ENCODE measurements at regions not wholly inside any gene's neighbourhood (a gene's known extent, or its start where the extent isn't known, plus 50 kb on each side); places are given as distances from the start of the nearest gene placed in this dataset.
"Not testable (repeated sequence)": the region's sequence is repeated elsewhere in the genome, so short reads cannot be mapped to it uniquely, and the experiment has no call there.

GRCh38 chr1:238606457-238606856 is 715.7 kb upstream of the ZP4 start:
- no peak for FAIRE-seq
- DNase-seq (ENCODE audit: insufficient read length, low spot score) = no peak

GRCh38 chr1:238604357-238604756 is 713.6 kb upstream of the ZP4 start:
- FAIRE-seq (no peak), DNase-seq (ENCODE audit: insufficient read length, low spot score) (no peak)

DNA sequence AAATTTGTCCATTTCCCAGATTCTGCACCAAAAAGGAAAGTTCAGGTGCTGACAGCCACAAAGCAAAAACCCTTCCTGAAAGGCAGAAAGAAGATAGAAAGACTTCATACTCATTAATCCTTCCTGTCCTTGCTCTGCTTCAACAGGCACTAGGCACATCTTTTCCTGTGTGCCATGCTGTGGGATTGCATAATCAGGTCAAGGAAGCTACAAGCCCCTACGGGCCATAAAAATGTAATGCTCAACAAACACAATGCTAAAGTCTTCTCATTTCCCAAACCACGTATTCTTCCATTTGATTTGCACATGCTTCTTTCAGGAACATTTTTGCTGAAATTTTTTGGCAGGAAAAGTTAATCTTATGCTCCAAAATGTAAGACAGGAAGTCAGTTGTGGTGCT is 710.9 kb upstream of the ZP4 start:
- not testable (repeated sequence) for FAIRE-seq; DNase-seq (ENCODE audit: insufficient read length, low spot score)

- DNase-seq (ENCODE audit: insufficient read length, low spot score) = no peak
Observed at GRCh38 chr1:238596703-238597102, 706.0 kb upstream of the ZP4 start.

DNA sequence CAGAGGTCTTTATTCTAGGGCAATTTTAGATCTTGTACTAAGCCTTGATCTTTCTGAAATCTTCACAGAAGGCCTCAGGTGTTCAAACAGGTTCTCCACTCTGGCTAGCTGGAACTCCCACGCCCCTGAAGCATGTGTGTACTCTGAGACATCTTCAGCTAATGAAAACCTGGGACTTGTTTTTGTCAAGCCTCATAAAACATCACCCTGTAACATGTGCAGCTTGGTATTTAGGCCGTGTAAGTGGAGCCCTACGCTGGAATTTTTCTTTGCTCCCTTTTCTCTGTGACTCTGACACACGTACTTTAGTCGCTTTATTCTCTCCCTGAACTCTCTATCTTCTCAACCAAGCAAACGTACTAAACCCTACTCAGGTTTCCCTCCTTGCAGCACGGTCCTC is 701.9 kb upstream of the ZP4 start:
- FAIRE-seq (no peak), DNase-seq (ENCODE audit: insufficient read length, low spot score) (no peak)

More at GRCh38 chr1:238596703-238597102, 706.0 kb upstream of the ZP4 start:
- FAIRE-seq = no peak

DNA sequence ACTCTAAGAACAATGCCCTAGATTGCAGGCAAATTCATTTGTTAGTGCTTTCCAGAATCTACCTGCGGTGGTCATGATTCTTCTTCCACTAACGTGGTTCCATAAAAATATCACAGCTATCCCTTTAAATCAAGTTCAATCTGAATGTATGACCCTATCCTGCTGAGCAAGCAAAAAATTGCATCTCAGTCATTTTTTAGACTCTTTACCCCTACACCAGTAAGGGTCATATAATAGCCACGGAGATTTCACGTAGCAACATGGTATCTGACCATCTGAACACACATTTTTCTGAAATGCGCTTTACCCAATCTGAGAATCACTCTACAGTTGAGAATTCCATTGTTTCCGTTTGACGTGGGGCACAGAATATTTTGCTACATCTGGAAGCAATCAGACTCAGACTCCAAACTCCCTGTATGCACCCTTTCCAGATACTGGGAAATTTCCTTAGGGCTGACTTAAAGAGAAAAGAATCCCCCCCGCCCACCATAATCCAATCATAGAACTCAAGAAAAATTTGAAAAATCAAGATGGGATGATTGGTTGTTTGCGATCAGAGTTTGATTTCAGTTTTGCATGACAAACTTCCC is 699.2 kb upstream of the ZP4 start:
- DNase-seq (ENCODE audit: insufficient read length, low spot score) (no peak), FAIRE-seq (peak; percentile 42)

GRCh38 chr1:238582816-238583215 is 692.1 kb upstream of the ZP4 start:
- DNase-seq (ENCODE audit: insufficient read length, low spot score) (no peak), FAIRE-seq (no peak)

- DNase-seq (ENCODE audit: insufficient read length, low spot score) (no peak), FAIRE-seq (no peak)
Observed at GRCh38 chr1:238581332-238581731, 690.6 kb upstream of the ZP4 start.

DNA sequence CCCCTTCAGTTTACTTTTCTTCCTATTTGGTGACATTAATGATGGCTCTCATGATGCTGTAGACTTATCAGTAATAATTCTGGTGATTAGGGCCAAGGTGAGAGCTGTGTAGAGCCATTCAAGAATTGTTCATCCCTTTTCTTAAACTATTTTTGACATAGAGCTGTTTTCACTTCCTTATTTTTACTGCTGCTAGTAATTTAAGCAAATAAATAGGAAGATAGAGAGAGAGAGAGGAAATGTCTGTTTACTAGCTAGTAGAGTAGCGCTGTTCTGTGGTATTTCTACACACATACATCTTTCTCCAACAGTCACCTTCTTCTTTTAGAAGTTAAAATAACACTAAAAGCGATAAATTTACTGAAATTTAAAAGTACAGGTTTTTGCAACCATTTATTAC is 678.0 kb upstream of the ZP4 start:
- no peak for FAIRE-seq
- no peak for DNase-seq (ENCODE audit: insufficient read length, low spot score)

DNA sequence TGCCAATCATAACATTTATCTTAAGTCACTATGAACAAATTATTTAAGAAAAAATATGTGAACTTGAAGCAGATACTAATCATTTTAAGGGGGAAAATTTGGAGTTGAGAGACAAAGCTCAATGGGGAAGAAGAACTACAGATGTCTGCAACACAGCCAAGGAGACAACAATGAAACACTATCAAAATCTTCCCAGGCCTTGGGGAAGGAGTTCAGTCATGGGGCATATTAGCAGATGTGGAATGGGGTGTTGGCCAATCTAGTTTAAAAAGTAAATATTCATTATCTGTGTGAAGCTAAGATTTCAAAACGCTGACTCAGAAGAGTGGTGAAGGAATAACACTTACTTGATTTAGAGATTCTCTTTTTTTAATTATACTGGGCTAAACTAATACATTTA is 671.6 kb upstream of the ZP4 start:
- DNase-seq (ENCODE audit: insufficient read length, low spot score) (no peak), FAIRE-seq (no peak)

- no peak for FAIRE-seq
- no peak for DNase-seq (ENCODE audit: insufficient read length, low spot score)
Observed at GRCh38 chr1:238558746-238559145, 668.0 kb upstream of the ZP4 start.

DNA sequence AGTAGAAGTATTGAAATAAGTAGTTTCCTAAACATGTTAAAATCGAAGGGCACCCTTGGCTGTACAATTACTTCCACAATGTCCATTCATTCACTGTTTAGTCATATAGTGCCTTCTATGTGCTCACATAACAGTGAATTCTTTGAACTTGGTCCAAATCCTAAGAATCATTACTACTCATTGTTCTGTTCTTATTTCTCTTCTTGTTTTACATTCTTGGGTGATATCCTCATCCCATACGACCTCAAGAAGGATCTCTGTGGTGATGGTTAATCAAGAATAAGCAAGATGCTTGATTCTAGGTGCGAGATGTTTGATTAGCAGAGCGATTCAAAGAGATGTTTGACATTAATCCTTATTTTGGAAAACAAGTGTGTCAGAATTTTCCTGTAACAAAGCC is 667.4 kb upstream of the ZP4 start:
- DNase-seq (ENCODE audit: insufficient read length, low spot score) = peak; percentile 11
- FAIRE-seq = peak; percentile 20

DNA sequence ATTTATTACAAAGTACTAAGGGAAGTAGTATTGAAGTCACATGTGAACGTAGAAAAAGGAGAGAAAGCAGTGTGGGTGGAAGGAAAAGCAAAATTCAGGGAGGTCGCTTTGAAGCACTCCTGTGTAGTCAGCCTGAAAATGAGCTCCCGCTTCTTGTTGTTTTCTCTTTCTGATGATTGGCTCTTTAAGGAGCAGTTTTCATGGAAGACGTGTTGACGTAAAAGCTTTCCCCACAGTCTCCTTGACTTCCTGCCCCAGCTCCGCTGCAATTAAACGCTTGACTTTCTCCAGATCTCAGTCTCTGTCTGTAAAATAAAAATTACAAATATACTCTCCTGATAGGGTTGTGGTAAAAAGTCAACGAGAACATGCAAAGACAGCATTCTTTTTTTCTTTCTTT is 661.5 kb upstream of the ZP4 start:
- FAIRE-seq = no peak

GRCh38 chr1:238549137-238549536 is 658.4 kb upstream of the ZP4 start:
- FAIRE-seq = no peak
- DNase-seq (ENCODE audit: insufficient read length, low spot score) = no peak

More for the DNA sequence above, 661.5 kb upstream of the ZP4 start:
- no peak for DNase-seq (ENCODE audit: insufficient read length, low spot score)

DNA sequence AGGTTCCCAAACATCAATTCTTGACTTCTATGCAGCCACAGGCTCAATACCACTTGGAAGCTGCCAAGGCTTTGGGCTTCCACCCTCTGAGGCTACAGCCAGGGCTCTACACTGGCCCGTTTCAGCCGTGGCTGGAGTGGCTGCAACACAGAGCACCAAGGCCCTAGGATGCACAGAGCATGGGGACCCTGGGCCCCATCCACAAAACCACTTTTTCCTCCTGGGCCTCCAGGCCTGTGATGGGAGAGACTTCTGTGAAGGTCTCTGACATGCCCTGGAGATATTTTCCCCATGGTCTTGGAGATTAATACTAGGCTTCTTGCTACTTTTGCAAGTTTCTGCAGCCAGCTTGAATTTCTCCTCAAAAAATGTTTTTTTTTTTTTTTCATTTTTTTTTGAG is 655.4 kb upstream of the ZP4 start:
- no peak for DNase-seq (ENCODE audit: insufficient read length, low spot score)
- FAIRE-seq = no peak

GRCh38 chr1:238537641-238538040 is 646.9 kb upstream of the ZP4 start:
- DNase-seq (ENCODE audit: insufficient read length, low spot score) (no peak), FAIRE-seq (no peak)

DNA sequence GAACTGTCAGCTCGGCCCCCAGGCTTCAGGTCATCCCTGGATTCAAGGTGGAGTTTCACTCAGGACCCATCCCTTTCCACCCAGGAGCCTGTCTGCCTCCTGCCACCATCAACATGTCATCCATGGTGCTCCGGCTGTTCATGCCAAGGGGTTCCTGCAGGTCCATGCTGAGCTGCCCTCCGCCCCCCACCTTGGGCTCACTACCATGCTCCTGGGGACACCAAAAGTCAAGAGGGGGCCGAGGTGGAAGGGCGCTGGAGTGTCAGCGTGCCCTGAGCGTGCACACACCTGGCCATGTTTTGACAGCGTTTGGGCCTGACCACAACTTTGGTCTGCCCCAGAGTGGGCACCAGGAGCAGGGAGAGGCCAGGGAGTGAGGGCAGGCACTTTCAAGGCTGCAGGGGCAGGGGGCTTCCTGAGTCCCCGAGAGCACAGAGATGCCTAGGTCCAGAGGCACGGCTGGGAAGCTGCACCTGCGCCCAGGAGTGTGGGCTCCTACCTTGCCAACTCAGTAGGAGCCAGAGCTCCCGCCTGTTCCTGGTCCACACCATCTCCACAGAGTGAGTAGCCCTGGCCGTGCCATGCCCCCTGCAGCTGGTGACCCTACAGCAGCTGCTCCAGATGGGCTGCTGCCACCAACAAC is 639.6 kb upstream of the ZP4 start:
- no peak for DNase-seq (ENCODE audit: insufficient read length, low spot score)
- no peak for FAIRE-seq

DNA sequence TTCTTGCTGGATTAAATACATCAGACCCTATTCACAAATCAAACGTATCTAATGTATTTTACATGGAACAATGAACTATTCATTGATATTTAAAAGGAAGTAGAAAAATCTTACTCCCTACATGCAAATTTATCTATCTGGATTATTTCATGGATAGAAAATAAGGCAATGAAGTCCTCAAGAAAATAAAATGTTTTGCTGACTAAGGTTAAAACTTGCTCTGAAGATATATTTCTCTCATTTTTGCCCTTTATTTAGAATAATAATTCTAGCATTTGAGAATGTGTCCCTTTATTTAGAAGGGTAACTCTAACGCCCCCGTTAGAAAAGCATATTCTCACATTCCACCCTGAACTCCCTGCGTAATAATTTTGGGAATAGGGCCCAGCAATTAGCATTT is 627.0 kb upstream of the ZP4 start:
- FAIRE-seq = no peak
- DNase-seq (ENCODE audit: insufficient read length, low spot score) = no peak

DNA sequence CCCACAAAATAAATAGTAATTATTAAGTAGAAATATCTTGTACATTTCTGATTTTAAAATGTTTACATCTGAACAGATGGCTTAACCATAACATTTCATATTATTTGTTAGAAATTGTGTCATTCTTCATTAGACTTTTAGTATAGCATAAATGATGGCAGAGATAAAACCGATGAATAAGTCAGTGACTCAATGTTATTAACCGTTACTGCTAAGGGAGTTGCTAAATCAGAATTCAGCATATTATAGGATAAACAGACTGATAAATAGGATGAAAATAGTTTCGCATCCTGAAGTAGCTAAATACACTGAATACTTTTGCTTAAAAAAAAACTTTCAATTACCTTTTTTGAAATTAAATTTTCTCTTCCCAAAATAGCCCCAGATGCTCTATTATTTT is 610.6 kb upstream of the ZP4 start:
- DNase-seq (ENCODE audit: insufficient read length, low spot score) = no peak
- FAIRE-seq = no peak

DNA sequence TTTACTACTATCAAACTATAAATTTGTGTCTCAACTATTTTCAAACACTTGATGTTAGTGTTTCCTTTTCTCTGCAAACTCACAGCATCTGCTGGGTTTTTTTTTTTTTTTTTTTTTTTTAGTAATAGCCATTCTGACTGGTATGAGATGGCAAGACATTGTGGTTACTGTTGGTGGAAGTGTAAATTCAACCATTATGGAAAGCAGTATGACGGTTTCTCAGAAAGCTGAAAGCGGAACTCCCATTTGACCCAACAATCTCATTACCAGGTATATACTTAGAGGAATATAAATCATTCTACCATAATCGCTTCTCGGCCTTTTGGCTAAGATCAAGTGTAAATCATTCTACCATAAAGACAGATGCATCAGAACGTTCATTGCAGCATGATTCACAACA is 608.3 kb upstream of the ZP4 start:
- FAIRE-seq = no peak
- DNase-seq (ENCODE audit: insufficient read length, low spot score) = no peak

GRCh38 chr1:238492271-238492670 is 601.5 kb upstream of the ZP4 start:
- DNase-seq (ENCODE audit: insufficient read length, low spot score) = no peak

GRCh38 chr1:238491265-238491664 is 600.5 kb upstream of the ZP4 start:
- no peak for FAIRE-seq

More at GRCh38 chr1:238492271-238492670, 601.5 kb upstream of the ZP4 start:
- no peak for FAIRE-seq

DNA sequence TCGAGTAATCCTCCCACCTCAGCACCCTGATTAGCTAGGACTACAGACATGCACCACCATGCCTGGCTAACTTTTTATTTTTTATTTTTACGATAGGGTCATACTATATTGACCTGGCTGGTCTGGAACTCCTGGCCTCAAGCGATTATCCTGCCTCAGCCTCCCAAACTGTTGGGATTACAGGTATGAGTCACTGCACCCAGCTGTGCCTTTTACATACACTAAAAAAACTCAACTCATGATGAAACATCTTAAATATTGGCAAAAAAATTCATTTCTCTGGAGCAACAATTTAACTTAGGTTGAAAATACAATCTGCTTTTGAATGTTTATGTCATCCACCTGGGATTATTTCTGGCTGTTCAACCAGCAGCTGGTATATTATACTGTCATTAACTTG is 598.3 kb upstream of the ZP4 start:
- DNase-seq (ENCODE audit: insufficient read length, low spot score) (no peak), FAIRE-seq (no peak)

More at GRCh38 chr1:238491265-238491664, 600.5 kb upstream of the ZP4 start:
- no peak for DNase-seq (ENCODE audit: insufficient read length, low spot score)

All from HTR-8/SVneo (cell line).